ENCODE measurements at regions not wholly inside any gene's neighbourhood (a gene's known extent, or its start where the extent isn't known, plus 50 kb on each side); places are given as distances from the start of the nearest gene placed in this dataset.

DNA sequence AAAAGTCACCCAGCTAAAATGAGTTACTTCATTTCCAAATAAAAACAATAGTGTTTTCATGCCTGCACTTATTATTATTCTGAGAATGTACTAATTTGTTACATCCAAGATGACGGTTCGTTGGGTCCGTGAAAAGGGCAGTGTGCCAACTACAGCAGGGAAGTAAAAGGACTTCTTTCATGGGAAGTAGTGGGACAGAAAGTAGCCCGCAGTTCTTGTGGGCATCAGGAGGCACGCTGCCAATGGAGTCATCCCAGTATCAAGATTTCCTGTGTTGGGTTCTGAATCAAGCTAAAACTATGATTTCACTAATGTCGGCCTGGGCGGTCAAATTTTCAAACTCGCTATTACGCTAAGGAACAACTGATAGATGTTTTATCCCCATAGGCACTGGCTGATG, 254.5 kb upstream of the SOX2 start:
- Histone ChIP-seq H3K79me2 (ENCODE audit: control insufficient read depth, low read length) (no peaks in the 10 kb centered on the region), H3K9me3 (ENCODE audit: control insufficient read depth, insufficient read depth, low read length) (no peaks in the 10 kb centered on the region), H4K20me1 (ENCODE audit: control insufficient read depth, insufficient read depth, low read depth, low read length) (no peaks in the 10 kb centered on the region), H3K4me3 (ENCODE audit: low read length) (peak overlapping the region; percentile 42), H3K27ac (ENCODE audit: low read depth, low read length) (peak overlapping the region; percentile 81), H3K36me3 (ENCODE audit: control insufficient read depth, low read length) (peaks cover 10% of the 10 kb centered on the region; the same call in 1 of the 2 replicates), H3F3A (ENCODE audit: control insufficient read depth, insufficient read depth) (peaks cover 14% of the 10 kb centered on the region; the same call in 1 of the 2 replicates), H3K9me2 (replicated peaks; ENCODE audit: control insufficient read depth, low read length) (no peaks in the 10 kb centered on the region), H3K4me1 (ENCODE audit: control insufficient read depth, low read length) (peaks cover 73% of the 10 kb centered on the region), H3K4me2 (ENCODE audit: low read length) (peak overlapping the region; percentile 58), H3K27me3 (ENCODE audit: control insufficient read depth, low read length) (no peaks in the 10 kb centered on the region)
- TF ChIP-seq, protein P1, sequence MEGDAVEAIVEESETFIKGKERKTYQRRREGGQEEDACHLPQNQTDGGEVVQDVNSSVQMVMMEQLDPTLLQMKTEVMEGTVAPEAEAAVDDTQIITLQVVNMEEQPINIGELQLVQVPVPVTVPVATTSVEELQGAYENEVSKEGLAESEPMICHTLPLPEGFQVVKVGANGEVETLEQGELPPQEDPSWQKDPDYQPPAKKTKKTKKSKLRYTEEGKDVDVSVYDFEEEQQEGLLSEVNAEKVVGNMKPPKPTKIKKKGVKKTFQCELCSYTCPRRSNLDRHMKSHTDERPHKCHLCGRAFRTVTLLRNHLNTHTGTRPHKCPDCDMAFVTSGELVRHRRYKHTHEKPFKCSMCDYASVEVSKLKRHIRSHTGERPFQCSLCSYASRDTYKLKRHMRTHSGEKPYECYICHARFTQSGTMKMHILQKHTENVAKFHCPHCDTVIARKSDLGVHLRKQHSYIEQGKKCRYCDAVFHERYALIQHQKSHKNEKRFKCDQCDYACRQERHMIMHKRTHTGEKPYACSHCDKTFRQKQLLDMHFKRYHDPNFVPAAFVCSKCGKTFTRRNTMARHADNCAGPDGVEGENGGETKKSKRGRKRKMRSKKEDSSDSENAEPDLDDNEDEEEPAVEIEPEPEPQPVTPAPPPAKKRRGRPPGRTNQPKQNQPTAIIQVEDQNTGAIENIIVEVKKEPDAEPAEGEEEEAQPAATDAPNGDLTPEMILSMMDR (IDR thresholded peaks at IDR 0.05; ENCODE audit: low read depth, low read length, poor library complexity, severe bottlenecking): no peak
- no peak for TF ChIP-seq EZH2phosphoT487 (IDR thresholded peaks at IDR 0.05; ENCODE audit: borderline replicate concordance, low read length)

DNA sequence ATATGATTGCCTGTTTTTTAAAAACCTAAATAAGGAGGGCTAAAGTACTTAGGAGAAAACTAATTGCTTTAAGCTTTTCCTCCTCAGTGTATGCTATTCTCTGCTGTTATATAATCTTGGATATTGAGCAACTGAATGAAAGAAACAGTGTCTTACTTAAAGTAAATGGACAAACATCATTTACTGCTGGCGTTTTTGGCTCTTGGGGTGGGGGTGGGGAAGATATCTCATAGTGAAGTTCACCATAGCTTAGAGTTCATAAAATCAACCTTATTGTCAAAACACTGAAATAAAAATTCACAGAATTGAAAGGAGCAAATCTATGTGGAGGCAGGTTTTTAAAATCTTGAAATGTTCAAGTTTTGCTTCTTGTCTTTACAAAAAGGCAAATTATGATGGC, 256.4 kb upstream of the SOX2 start:
- H3K36me3 ChIP-seq (ENCODE audit: control insufficient read depth, low read length): peaks cover 10% of the 10 kb centered on the region; the same call in 1 of the 2 replicates
- H3F3A ChIP-seq (ENCODE audit: control insufficient read depth, insufficient read depth): peaks cover 14% of the 10 kb centered on the region; the same call in 1 of the 2 replicates
- H3K4me2 ChIP-seq (ENCODE audit: low read length): peak overlapping the region; percentile 58
- H3K27ac ChIP-seq (ENCODE audit: low read depth, low read length): peak overlapping the region; percentile 81
- peaks cover 3% of the 10 kb centered on the region; the same call in 1 of the 2 replicates for H3K9me3 ChIP-seq (ENCODE audit: control insufficient read depth, insufficient read depth, low read length)
- H3K4me3 ChIP-seq (ENCODE audit: low read length): peak overlapping the region; percentile 42
- no peaks in the 10 kb centered on the region for H3K27me3 ChIP-seq (ENCODE audit: control insufficient read depth, low read length)
- no peaks in the 10 kb centered on the region for H3K9me2 ChIP-seq (replicated peaks; ENCODE audit: control insufficient read depth, low read length)
- no peaks in the 10 kb centered on the region for H4K20me1 ChIP-seq (ENCODE audit: control insufficient read depth, insufficient read depth, low read depth, low read length)
- H3K79me2 ChIP-seq (ENCODE audit: control insufficient read depth, low read length): no peaks in the 10 kb centered on the region
- peaks cover 73% of the 10 kb centered on the region for H3K4me1 ChIP-seq (ENCODE audit: control insufficient read depth, low read length)
- TF ChIP-seq, protein P1 (IDR thresholded peaks at IDR 0.05; ENCODE audit: low read depth, low read length, poor library complexity, severe bottlenecking): no peak
- TF ChIP-seq EZH2phosphoT487 (IDR thresholded peaks at IDR 0.05; ENCODE audit: borderline replicate concordance, low read length): no peak

DNA sequence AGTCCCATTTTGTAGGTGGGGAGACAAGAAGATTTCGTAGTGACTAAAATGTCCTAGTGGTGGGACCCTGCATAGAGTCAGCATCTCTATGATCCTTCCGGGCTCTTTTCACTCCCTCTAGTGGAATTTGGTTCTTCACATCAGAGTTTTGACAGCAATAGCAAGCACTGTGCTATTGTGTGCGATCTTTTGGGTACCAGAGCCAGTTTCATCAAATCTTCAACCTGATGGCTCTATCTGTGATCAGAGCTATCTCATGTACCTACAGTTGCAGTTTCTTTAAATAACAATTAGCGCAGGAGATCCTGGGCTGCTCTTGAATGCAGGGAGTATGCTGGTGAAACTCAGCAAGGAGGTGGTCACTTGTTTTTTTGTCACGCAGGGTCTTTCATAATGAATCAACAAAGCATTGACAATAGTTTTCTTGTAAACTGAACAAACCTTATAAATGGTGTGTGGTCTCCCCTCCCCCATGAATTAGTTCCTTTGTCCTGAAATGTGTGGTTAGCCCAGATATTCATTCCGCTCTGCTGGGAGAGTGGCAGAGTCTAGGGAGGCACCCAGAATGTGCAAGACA, 257.2 kb upstream of the SOX2 start:
- peaks cover 4% of the 10 kb centered on the region; the same call in 1 of the 2 replicates for H3K9me3 ChIP-seq (ENCODE audit: control insufficient read depth, insufficient read depth, low read length)
- no peaks in the 10 kb centered on the region for H4K20me1 ChIP-seq (ENCODE audit: control insufficient read depth, insufficient read depth, low read depth, low read length)
- H3K4me1 ChIP-seq (ENCODE audit: control insufficient read depth, low read length): peaks cover 71% of the 10 kb centered on the region
- no peaks in the 10 kb centered on the region for H3K9me2 ChIP-seq (replicated peaks; ENCODE audit: control insufficient read depth, low read length)
- peak overlapping the region; percentile 42 for H3K4me3 ChIP-seq (ENCODE audit: low read length)
- peaks cover 10% of the 10 kb centered on the region; the same call in 1 of the 2 replicates for H3K36me3 ChIP-seq (ENCODE audit: control insufficient read depth, low read length)
- peak overlapping the region; percentile 58 for H3K4me2 ChIP-seq (ENCODE audit: low read length)
- TF ChIP-seq EZH2phosphoT487 (IDR thresholded peaks at IDR 0.05; ENCODE audit: borderline replicate concordance, low read length): no peak
- TF ChIP-seq, protein P1 (IDR thresholded peaks at IDR 0.05; ENCODE audit: low read depth, low read length, poor library complexity, severe bottlenecking): peak; percentile 40
- H3K27me3 ChIP-seq (ENCODE audit: control insufficient read depth, low read length): no peaks in the 10 kb centered on the region
- H3F3A ChIP-seq (ENCODE audit: control insufficient read depth, insufficient read depth): peaks cover 14% of the 10 kb centered on the region; the same call in 1 of the 2 replicates
- H3K27ac ChIP-seq (ENCODE audit: low read depth, low read length): peak overlapping the region; percentile 81
- H3K79me2 ChIP-seq (ENCODE audit: control insufficient read depth, low read length): no peaks in the 10 kb centered on the region
